ENCODE measurements at regions not wholly inside any gene's neighbourhood (a gene's known extent, or its start where the extent isn't known, plus 50 kb on each side); places are given as distances from the start of the nearest gene placed in this dataset.

DNA sequence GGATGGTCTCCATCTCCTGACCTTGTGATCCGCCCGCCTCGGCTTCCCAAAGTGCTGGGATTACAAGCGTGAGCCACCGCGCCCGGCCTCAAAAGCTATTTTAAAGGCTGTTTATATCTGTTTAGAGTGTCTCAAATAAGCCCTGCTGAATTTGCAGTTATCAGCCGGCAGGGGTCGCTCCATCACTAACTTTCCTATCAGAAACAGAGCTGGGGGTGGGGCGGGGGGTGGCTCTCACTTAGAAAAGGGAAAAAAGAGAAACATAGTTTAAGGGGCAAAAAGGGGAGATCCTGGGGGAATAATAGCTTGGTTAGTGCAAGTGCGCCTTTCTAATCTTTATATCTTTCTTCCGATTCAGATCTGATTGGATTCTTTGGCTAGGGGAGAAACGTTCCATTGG lies 450.7 kb downstream of the UBE2NL start:
- TF ChIP-seq CTCF (IDR thresholded peaks at IDR 0.05): no peak
- TF ChIP-seq POLR2AphosphoS5 (IDR thresholded peaks at IDR 0.05): no peak
- no peak for TF ChIP-seq EP300 (IDR thresholded peaks at IDR 0.05)
